A549 (cell line): ENCODE measurements at regions not wholly inside any gene's neighbourhood (a gene's known extent, or its start where the extent isn't known, plus 50 kb on each side); places are given as distances from the start of the nearest gene placed in this dataset.

Source experiments
- CEBPB ChIP-seq, 2 experiments: fragments of >200 bp in 1 of 2; sonication (Bioruptor Twin) in 1 of 2; formaldehyde crosslinking in 1 of 2; IDR thresholded peaks; 2 replicates each; pipeline ENCODE4 v1.6.1; 2012 to 2016
- CHD2 ChIP-seq: fragments of 150-350 bp; IDR thresholded peaks from 2 replicates; pipeline ENCODE4 v1.6.1; 2014; ENCODE audit warnings: low read length; ENCODE audit not compliant: partially characterized antibody
- CTCF ChIP-seq: fragments of >200 bp; sonication (Bioruptor Twin); formaldehyde crosslinking; IDR thresholded peaks from 3 replicates; pipeline ENCODE4 v1.5.1; 2016
- POLR2A ChIP-seq: IDR thresholded peaks from 2 replicates; pipeline ENCODE4 v1.6.1; 2012; ENCODE audit warnings: mild to moderate bottlenecking, low read length

- TF ChIP-seq CTCF (no peak), POLR2A (no peak), CEBPB (IDR thresholded peaks at IDR 0.05) (no peak), CHD2 (no peak)
Observed at GRCh38 chrX:139204571-139204897, 326.0 kb upstream of the F9 start.
